ENCODE measurements at regions not wholly inside any gene's neighbourhood (a gene's known extent, or its start where the extent isn't known, plus 50 kb on each side); places are given as distances from the start of the nearest gene placed in this dataset.
"Not testable (repeated sequence)": the region's sequence is repeated elsewhere in the genome, so short reads cannot be mapped to it uniquely, and the experiment has no call there.

DNA sequence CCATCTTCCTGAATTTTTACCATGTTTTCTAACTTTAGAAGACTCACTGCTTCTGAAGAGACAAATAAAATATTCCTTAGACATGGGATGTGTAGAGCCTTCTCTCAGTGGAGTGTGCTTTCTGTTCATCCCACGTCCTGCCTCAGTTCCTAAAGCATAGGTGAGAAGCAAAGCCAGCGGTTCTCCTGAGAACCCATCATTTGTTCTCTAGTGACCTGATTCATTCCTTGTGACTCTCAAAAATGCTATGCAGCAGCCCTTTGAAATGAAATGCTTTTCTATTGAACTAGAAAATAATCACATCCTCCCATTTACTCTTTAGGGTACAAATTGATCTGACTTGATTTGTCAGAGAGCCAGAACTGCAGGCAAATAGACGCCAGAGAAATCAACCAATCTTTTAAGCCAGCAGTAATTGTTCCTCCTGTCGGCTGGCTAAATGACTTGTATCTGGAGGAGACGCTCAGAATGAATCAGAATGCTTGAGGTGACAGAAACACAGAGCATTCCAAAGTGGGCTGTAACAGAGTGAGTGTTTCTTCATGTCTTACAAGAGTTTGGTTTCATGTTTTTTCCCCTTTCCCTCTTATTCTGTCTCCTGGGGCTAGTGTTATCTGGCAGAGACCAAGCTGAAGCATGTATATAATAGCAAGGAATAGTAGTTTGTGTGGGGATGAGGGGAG, 81.3 kb upstream of the TMEM178A start:
- DNase-seq: no peak

DNA sequence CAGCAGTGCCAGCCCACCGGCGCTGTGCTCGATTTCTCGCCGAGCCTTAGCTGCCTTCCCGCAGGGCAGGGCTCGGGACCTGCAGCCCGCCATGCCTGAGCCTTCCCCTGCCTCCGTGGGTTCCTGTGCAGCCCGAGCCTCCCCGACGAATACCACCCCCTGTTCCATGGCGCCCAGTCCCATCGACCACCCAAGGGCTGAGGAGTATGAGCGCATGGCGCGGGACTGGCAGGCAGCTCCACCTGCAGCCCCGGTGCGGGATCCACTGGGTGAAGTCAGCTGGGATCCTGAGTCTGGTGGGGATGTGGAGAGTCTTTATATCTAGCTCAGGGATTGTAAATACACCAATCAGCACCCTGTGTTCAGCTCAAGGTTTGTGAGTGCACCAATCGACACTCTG, 80.2 kb upstream of the TMEM178A start:
- not testable (repeated sequence) for DNase-seq

DNA sequence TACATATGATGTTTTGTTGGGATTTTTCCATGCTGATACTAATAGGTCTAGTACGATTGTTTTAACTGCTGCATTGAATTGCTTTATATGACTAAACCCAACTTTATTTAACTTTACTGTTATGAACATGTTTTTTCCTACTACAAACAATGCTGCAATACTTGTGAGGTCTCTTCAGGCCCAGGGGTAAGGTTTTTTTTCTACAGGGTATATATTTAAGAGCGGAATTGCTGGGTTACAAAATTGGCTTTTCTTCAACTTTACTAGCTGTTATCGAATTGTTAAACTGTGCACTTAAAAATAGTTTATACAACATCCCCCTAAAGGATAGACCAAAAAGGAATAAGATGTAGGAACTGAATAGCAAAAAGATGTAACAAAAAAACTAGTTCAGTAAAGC, 78.5 kb upstream of the TMEM178A start:
- DNase-seq: no peak

DNA sequence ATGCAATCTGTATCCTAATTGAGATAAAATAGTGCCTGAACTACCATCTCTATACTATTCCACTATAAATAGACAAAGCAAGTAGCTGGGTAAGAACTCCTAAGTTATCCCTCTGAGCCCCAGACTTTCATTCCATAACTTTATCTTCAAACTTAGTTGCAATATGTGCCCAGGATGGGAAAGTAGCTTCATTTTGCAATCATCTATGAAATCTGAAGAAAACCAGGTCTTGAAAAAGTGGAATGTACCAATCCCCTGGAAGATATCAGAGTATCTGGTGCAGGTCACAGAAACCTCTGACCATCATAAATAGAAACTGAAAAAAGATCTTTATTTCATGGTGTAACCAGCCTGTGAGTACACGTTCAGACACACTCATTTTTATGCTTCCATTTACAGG, 78.1 kb upstream of the TMEM178A start:
- no peak for DNase-seq

- no peak for DNase-seq
These were observed 72.0 kb upstream of the TMEM178A start for GRCh38 chr2:39593439-39594393.

DNA sequence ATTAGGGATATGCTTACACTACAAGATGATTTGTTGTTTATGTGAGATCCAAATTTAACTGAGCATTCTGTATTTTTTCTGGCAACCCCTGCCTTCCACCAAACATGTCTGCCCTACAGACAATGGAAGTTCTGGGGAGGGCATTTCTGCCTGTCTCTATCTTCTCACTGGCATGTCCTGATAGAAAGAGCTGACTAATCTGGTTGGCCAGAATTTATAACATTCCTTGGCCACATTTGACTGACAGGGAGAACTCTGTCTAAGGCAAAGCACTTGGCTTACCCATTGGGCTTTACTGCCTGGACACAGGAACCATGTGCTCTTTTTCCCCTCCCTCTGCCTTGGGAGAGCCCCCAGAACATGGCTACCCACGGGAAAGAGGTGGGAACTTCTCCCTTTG, 70.6 kb upstream of the TMEM178A start:
- DNase-seq: no peak

DNA sequence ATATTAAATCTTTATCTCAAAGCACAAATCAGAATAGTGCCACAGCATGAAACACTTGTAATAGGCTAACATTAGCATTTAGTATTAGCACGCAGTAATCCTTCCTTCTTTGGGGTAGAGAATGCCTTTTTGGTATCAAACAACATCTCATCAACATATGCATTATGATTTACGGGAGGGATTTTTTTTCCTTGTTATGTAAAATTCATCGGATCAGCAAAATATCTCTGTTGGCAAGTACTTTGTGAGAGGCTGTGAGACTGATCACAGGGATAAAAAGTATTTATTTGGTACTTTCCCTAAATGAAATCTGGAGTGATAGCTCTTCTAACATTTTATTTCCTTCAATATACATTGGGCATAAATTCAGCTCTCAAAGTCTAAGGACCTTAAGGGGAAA, 68.4 kb upstream of the TMEM178A start:
- DNase-seq: no peak

GRCh38 chr2:39602616-39603015, 63.1 kb upstream of the TMEM178A start:
- no peak for DNase-seq

GRCh38 chr2:39603436-39603835, 62.3 kb upstream of the TMEM178A start:
- no peak for DNase-seq

GRCh38 chr2:39604866-39605265, 60.9 kb upstream of the TMEM178A start:
- DNase-seq: no peak

DNA sequence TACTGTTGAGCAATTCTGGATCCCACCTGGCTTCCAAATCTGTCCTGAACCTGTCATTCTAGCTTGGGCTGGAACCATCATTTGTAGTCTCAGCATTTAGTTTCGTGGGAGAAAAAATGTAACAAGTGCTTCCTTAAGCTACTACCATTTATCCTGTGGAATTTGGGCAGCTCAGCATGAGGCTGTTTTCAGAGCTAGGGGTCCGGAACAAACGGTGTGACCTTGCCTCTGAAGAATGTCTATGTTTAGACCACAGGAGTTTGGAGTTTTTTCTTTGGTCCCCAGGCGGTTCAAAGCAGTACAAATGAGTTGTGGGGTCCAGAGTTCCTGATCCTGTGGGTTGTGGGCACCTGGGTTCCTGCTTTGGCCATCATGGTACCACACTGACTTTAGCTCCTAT, 59.1 kb upstream of the TMEM178A start:
- DNase-seq: no peak

GRCh38 chr2:39607538-39608262, 58.0 kb upstream of the TMEM178A start:
- DNase-seq: no peak

- no peak for DNase-seq
These were observed 57.5 kb upstream of the TMEM178A start for GRCh38 chr2:39608263-39608575.

GRCh38 chr2:39608686-39609441, 56.9 kb upstream of the TMEM178A start:
- DNase-seq: no peak

DNA sequence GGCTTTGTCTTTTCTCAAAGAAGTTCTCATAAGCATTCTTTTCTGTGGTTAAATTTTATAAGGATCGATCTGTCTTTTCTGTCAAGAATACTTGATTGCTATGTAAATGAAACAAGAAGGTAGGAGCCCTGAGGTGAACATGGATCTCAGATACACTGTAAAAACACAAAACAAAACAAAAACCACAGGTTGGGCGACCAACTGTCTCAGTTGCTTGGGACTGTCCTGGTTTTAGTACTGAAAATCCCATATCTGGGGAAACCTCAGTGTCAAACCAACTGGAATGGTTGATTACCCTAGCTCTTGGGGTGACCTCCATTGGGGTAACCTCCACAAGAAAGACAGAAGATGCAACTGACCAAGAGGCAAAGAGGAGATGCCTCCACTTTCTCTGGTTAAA, 55.8 kb upstream of the TMEM178A start:
- DNase-seq: no peak

DNA sequence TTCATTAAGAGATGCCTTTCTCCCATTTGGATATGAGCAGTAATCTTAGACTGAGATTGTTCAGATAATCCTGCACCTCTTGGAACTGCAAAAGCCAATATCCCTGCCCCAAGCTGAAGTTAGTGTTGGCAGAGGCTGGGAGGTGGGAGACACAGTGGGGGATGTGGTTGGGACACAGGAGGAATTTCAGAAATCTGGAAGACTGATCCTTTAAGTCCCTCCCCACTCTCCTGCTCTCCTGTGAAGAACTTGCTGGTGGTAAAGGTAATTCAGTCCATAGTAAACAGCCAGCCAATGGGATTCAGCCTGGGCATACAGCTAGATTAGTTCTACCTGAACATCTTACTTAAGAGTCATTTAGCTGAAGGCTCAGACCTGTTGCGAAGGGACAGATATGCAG, 50.0 kb upstream of the TMEM178A start:
- no peak for DNase-seq

Measured in CD4-positive, alpha-beta T cell treated with Interleukin-21 for 1 hour (primary cell).